GM20000 (cell line): ENCODE measurements at regions not wholly inside any gene's neighbourhood (a gene's known extent, or its start where the extent isn't known, plus 50 kb on each side); places are given as distances from the start of the nearest gene placed in this dataset.

Experiments
- DNase-seq: peaks from one replicate; pipeline ENCODE4 v3.0.0; 2012; ENCODE audit warnings: low spot score
- CTCF ChIP-seq: IDR thresholded peaks from 2 replicates; pipeline ENCODE4 v1.5.1; 2012; ENCODE audit warnings: mild to moderate bottlenecking, control low read depth; ENCODE audit errors: extremely low read depth, missing control alignments

GRCh38 chr20:53743607-53744260 lies 150.1 kb upstream of the ZNF217 start:
- no peak for TF ChIP-seq CTCF

GRCh38 chr20:53742685-53743081 lies 149.0 kb upstream of the ZNF217 start:
- no peak for TF ChIP-seq CTCF
- DNase-seq, result no peak

More at GRCh38 chr20:53743607-53744260, 150.1 kb upstream of the ZNF217 start:
- DNase-seq, result no peak

GRCh38 chr20:53741726-53742028 lies 148.0 kb upstream of the ZNF217 start:
- TF ChIP-seq CTCF, result no peak
- no peak for DNase-seq

GRCh38 chr20:53739799-53740785 lies 146.5 kb upstream of the ZNF217 start:
- TF ChIP-seq CTCF, result no peak
- DNase-seq, result no peak

- no peak for TF ChIP-seq CTCF
- no peak for DNase-seq
Measured at GRCh38 chr20:53738945-53739798, 145.5 kb upstream of the ZNF217 start.

GRCh38 chr20:53738039-53738944 lies 144.7 kb upstream of the ZNF217 start:
- no peak for DNase-seq
- TF ChIP-seq CTCF, result no peak
